ENCODE measurements at regions not wholly inside any gene's neighbourhood (a gene's known extent, or its start where the extent isn't known, plus 50 kb on each side); places are given as distances from the start of the nearest gene placed in this dataset.
A peak's percentile ranks its signal among the peaks of the same experiment; 100 is the strongest.

GRCh38 chr14:22509036-22509709, 79.9 kb downstream of the DAD1 start (continued):
- TF ChIP-seq NKRF (conservative IDR thresholded peaks at IDR 0.05) = no peak; the same call in 1 of the 2 replicates
- TF ChIP-seq RELA (IDR thresholded peaks at IDR 0.05; ENCODE audit: borderline replicate concordance, partially characterized antibody) = peak; percentile 13
- no peak for TF ChIP-seq KAT2A (conservative IDR thresholded peaks at IDR 0.05; ENCODE audit: control insufficient read depth, low read depth, low read length)
- TF ChIP-seq GATAD2B (conservative IDR thresholded peaks at IDR 0.05; ENCODE audit: low read depth) = 0 out of 2 replicates have a peak, but pooled peaks have one; percentile 93
- TF ChIP-seq POU2F2 (IDR thresholded peaks at IDR 0.05; ENCODE audit: borderline replicate concordance, low read depth, low read length) = peak; percentile 74; the same call in 2 of the 3 replicates
- no peak for TF ChIP-seq EZH2 (IDR thresholded peaks at IDR 0.05; ENCODE audit: borderline replicate concordance, control insufficient read depth, low read depth, low read length)
- TF ChIP-seq MYB (IDR thresholded peaks at IDR 0.05; ENCODE audit: borderline replicate concordance, low read depth, low read length) = 0 out of 2 replicates have a peak, but pooled peaks have one; percentile 43
- peak; percentile 98 for TF ChIP-seq MEF2B (IDR thresholded peaks at IDR 0.05; ENCODE audit: partially characterized antibody, poor library complexity, severe bottlenecking)
- TF ChIP-seq, protein P1, sequence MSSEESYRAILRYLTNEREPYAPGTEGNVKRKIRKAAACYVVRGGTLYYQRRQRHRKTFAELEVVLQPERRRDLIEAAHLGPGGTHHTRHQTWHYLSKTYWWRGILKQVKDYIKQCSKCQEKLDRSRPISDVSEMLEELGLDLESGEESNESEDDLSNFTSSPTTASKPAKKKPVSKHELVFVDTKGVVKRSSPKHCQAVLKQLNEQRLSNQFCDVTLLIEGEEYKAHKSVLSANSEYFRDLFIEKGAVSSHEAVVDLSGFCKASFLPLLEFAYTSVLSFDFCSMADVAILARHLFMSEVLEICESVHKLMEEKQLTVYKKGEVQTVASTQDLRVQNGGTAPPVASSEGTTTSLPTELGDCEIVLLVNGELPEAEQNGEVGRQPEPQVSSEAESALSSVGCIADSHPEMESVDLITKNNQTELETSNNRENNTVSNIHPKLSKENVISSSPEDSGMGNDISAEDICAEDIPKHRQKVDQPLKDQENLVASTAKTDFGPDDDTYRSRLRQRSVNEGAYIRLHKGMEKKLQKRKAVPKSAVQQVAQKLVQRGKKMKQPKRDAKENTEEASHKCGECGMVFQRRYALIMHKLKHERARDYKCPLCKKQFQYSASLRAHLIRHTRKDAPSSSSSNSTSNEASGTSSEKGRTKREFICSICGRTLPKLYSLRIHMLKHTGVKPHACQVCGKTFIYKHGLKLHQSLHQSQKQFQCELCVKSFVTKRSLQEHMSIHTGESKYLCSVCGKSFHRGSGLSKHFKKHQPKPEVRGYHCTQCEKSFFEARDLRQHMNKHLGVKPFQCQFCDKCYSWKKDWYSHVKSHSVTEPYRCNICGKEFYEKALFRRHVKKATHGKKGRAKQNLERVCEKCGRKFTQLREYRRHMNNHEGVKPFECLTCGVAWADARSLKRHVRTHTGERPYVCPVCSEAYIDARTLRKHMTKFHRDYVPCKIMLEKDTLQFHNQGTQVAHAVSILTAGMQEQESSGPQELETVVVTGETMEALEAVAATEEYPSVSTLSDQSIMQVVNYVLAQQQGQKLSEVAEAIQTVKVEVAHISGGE (CRISPR knock-in tag; IDR thresholded peaks at IDR 0.05) = no peak; the same call in 1 of the 2 replicates
- peak in 1 of 2 experiments; percentile 35; a peak in 2 of 4 replicates for TF ChIP-seq BHLHE40 (IDR thresholded peaks at IDR 0.05; ENCODE audit: borderline replicate concordance in 1 of 2, low read depth in 2 of 2, low read length in 1 of 2)
- peak; percentile 87 for TF ChIP-seq SMAD1 (IDR thresholded peaks at IDR 0.05; ENCODE audit: low read depth, partially characterized antibody)
- peak; percentile 32; the same call in 1 of the 2 replicates for TF ChIP-seq ZNF207 (IDR thresholded peaks at IDR 0.05; ENCODE audit: borderline replicate concordance)
- peak; percentile 44 for TF ChIP-seq CREM (IDR thresholded peaks at IDR 0.05; ENCODE audit: low read depth)
- no peak for TF ChIP-seq NRF1 (conservative IDR thresholded peaks at IDR 0.05; ENCODE audit: low read depth, low read length)
- TF ChIP-seq, protein P2, sequence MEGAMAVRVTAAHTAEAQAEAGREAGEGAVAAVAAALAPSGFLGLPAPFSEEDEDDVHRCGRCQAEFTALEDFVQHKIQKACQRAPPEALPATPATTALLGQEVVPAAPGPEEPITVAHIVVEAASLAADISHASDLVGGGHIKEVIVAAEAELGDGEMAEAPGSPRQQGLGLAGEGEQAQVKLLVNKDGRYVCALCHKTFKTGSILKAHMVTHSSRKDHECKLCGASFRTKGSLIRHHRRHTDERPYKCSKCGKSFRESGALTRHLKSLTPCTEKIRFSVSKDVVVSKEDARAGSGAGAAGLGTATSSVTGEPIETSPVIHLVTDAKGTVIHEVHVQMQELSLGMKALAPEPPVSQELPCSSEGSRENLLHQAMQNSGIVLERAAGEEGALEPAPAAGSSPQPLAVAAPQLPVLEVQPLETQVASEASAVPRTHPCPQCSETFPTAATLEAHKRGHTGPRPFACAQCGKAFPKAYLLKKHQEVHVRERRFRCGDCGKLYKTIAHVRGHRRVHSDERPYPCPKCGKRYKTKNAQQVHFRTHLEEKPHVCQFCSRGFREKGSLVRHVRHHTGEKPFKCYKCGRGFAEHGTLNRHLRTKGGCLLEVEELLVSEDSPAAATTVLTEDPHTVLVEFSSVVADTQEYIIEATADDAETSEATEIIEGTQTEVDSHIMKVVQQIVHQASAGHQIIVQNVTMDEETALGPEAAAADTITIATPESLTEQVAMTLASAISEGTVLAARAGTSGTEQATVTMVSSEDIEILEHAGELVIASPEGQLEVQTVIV (IDR thresholded peaks at IDR 0.05; ENCODE audit: borderline replicate concordance, partially characterized antibody) = no peak
- TF ChIP-seq, protein P3, sequence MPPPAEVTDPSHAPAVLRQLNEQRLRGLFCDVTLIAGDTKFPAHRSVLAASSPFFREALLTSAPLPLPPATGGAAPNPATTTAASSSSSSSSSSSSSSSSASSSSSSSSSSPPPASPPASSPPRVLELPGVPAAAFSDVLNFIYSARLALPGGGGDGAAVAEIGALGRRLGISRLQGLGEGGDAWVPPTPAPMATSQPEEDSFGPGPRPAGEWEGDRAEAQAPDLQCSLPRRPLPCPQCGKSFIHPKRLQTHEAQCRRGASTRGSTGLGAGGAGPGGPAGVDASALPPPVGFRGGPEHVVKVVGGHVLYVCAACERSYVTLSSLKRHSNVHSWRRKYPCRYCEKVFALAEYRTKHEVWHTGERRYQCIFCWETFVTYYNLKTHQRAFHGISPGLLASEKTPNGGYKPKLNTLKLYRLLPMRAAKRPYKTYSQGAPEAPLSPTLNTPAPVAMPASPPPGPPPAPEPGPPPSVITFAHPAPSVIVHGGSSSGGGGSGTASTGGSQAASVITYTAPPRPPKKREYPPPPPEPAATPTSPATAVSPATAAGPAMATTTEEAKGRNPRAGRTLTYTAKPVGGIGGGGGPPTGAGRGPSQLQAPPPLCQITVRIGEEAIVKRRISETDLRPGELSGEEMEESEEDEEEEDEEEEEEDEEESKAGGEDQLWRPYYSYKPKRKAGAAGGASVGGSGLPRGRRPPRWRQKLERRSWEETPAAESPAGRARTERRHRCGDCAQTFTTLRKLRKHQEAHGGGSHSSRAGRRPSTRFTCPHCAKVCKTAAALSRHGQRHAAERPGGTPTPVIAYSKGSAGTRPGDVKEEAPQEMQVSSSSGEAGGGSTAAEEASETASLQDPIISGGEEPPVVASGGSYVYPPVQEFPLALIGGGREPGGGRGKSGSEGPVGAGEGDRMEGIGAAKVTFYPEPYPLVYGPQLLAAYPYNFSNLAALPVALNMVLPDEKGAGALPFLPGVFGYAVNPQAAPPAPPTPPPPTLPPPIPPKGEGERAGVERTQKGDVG (CRISPR knock-in tag; IDR thresholded peaks at IDR 0.05) = peak; percentile 9; the same call in 1 of the 2 replicates
- TF ChIP-seq TCF3 (IDR thresholded peaks at IDR 0.05; ENCODE audit: borderline replicate concordance, insufficient read depth, low read depth, low read length) = peak; percentile 21; the same call in 1 of the 2 replicates
